Esophagus muscularis mucosa (tissue), 4 donors: ENCODE measurements at regions not wholly inside any gene's neighbourhood (a gene's known extent, or its start where the extent isn't known, plus 50 kb on each side); places are given as distances from the start of the nearest gene placed in this dataset.

Experiments
- DNase-seq: peaks from one replicate; pipeline ENCODE4 v3.0.0-alpha.2; 2017; ENCODE audit errors: extremely low spot score
- H3K27ac ChIP-seq, 4 donors: fragments of 200-600 bp; sonication (generic); replicated peaks in 1 of 4; 1 replicate in 3 of 4; 2 replicates in 1 of 4; pipeline ENCODE4 v1.5.1; 2016 to 2019; ENCODE audit warnings: mild to moderate bottlenecking in 1 of 4
- H3K27me3 ChIP-seq, 4 donors: fragments of 200-600 bp; sonication (generic); one replicate each; pipeline versions ENCODE4 v1.5.1 to v1.6.0; 2016 to 2019
- H3K36me3 ChIP-seq, 4 donors: fragments of 200-600 bp; sonication (generic); one replicate each; pipeline ENCODE4 v1.5.1; 2016 to 2019
- H3K4me1 ChIP-seq, 4 donors: fragments of 200-600 bp; sonication (generic); one replicate each; pipeline ENCODE4 v1.5.1; 2016 to 2019
- H3K4me3 ChIP-seq, 4 donors: fragments of 200-600 bp; sonication (generic); 1 replicate in 2 of 4; 2 replicates in 2 of 4; pipeline ENCODE4 v1.5.1; 2016 to 2019; ENCODE audit warnings: mild to moderate bottlenecking in 4 of 4, moderate library complexity in 1 of 4
- H3K9me3 ChIP-seq, 4 donors: fragments of 200-600 bp; sonication (generic); 1 replicate in 3 of 4; 2 replicates in 1 of 4; pipeline ENCODE4 v1.5.1; 2016 to 2019
- CTCF ChIP-seq, 3 experiments: fragments of 200-600 bp in 2 of 3; fragments of 450-650 bp in 1 of 3; sonication (generic) in 2 of 3; IDR thresholded peaks; one replicate each; pipeline ENCODE4 v1.5.1; 2017 to 2019; ENCODE audit warnings: antibody characterized with exemption in 3 of 3, mild to moderate bottlenecking in 2 of 3, moderate library complexity in 1 of 3
- EP300 ChIP-seq: sonication (generic); formaldehyde crosslinking; IDR thresholded peaks from one replicate; pipeline ENCODE4 v1.6.1; 2017; ENCODE audit warnings: antibody characterized with exemption
- POLR2A ChIP-seq: fragments of 450-650 bp; IDR thresholded peaks from one replicate; pipeline ENCODE4 v1.6.1; 2017; ENCODE audit warnings: antibody characterized with exemption, moderate library complexity, mild to moderate bottlenecking, low read depth
- POLR2AphosphoS5 ChIP-seq, 2 donors: sonication (generic); formaldehyde crosslinking; IDR thresholded peaks; one replicate each; pipeline ENCODE4 v1.6.1; 2017; ENCODE audit warnings: antibody characterized with exemption in 2 of 2
- WGBS: methylation state at CpG from one replicate; pipeline ENCODE4 v1.1.5; 2018; 5-methylcytosine and 5-hydroxymethylcytosine counted together
- intact Hi-C: fragments of 100-400 bp; cut with DNase I; formaldehyde crosslinking; loops from one replicate; pipeline ENCODE4 v1.15.1; 2023

GRCh38 chr3:35521196-35521595 lies 118.1 kb upstream of the ARPP21 start:
- Histone ChIP-seq H3K27ac (no peak overlapping the region), H3K27me3 (no peaks in the 10 kb centered on the region), H3K4me3 (no peak overlapping the region), H3K9me3 (no peaks in the 10 kb centered on the region), H3K36me3 (no peaks in the 10 kb centered on the region), H3K4me1 (no peaks in the 10 kb centered on the region)
- intact Hi-C loops: no loop called here
- TF ChIP-seq CTCF (IDR thresholded peaks at IDR 0.05): no peak
- no peak for TF ChIP-seq POLR2AphosphoS5 (IDR thresholded peaks at IDR 0.05)
- TF ChIP-seq EP300: no peak
- no peak for TF ChIP-seq POLR2A
- 89% methylated on average over 3 of the region's 3 CpGs for WGBS
- no peak for DNase-seq

GRCh38 chr3:35522450-35522849 lies 116.9 kb upstream of the ARPP21 start:
- Histone ChIP-seq H3K27ac (no peak overlapping the region), H3K27me3 (no peaks in the 10 kb centered on the region), H3K4me1 (no peaks in the 10 kb centered on the region), H3K4me3 (no peak overlapping the region), H3K9me3 (no peaks in the 10 kb centered on the region), H3K36me3 (no peaks in the 10 kb centered on the region)
- DNase-seq: no peak
- TF ChIP-seq POLR2A: no peak
- no peak for TF ChIP-seq POLR2AphosphoS5 (IDR thresholded peaks at IDR 0.05)
- TF ChIP-seq CTCF (IDR thresholded peaks at IDR 0.05): no peak
- no peak for TF ChIP-seq EP300
- intact Hi-C loops: no loop called here
- 90% methylated on average over 3 of the region's 3 CpGs for WGBS

- TF ChIP-seq EP300: no peak
- TF ChIP-seq CTCF (IDR thresholded peaks at IDR 0.05): no peak
- TF ChIP-seq POLR2A: no peak
- no peak for TF ChIP-seq POLR2AphosphoS5 (IDR thresholded peaks at IDR 0.05)
- DNase-seq: no peak
- H3K27ac ChIP-seq: no peak overlapping the region
- H3K9me3 ChIP-seq: no peaks in the 10 kb centered on the region
- no peaks in the 10 kb centered on the region for H3K4me1 ChIP-seq
- H3K36me3 ChIP-seq: no peaks in the 10 kb centered on the region
- WGBS: 91% methylated on average over 4 of the region's 4 CpGs
- no peaks in the 10 kb centered on the region for H3K27me3 ChIP-seq
- no peak overlapping the region for H3K4me3 ChIP-seq
- intact Hi-C loops: no loop called here
Measured at GRCh38 chr3:35523074-35523473, 116.3 kb upstream of the ARPP21 start.

- H3K4me3 ChIP-seq: no peak overlapping the region
- H3K27ac ChIP-seq: no peak overlapping the region
- no peaks in the 10 kb centered on the region for H3K4me1 ChIP-seq
- no peaks in the 10 kb centered on the region for H3K36me3 ChIP-seq
- no peak for DNase-seq
- H3K9me3 ChIP-seq: no peaks in the 10 kb centered on the region
- no peaks in the 10 kb centered on the region for H3K27me3 ChIP-seq
- intact Hi-C loops: no loop called here
- no peak for TF ChIP-seq POLR2AphosphoS5 (IDR thresholded peaks at IDR 0.05)
- TF ChIP-seq CTCF (IDR thresholded peaks at IDR 0.05): no peak
- TF ChIP-seq POLR2A: no peak
- no peak for TF ChIP-seq EP300
- 80% methylated on average over 4 of the region's 4 CpGs for WGBS
Measured at GRCh38 chr3:35523838-35524237, 115.5 kb upstream of the ARPP21 start.

- no peak overlapping the region for H3K27ac ChIP-seq
- H3K36me3 ChIP-seq: no peaks in the 10 kb centered on the region
- WGBS: 86% methylated on average over 2 of the region's 2 CpGs
- intact Hi-C loops: no loop called here
- TF ChIP-seq POLR2AphosphoS5 (IDR thresholded peaks at IDR 0.05): no peak
- no peak for TF ChIP-seq POLR2A
- TF ChIP-seq EP300: no peak
- no peak for TF ChIP-seq CTCF (IDR thresholded peaks at IDR 0.05)
- H3K9me3 ChIP-seq: no peaks in the 10 kb centered on the region
- no peaks in the 10 kb centered on the region for H3K27me3 ChIP-seq
- DNase-seq: no peak
- H3K4me3 ChIP-seq: no peak overlapping the region
- no peaks in the 10 kb centered on the region for H3K4me1 ChIP-seq
Measured at GRCh38 chr3:35524856-35525255, 114.5 kb upstream of the ARPP21 start.
